ENCODE measurements at regions not wholly inside any gene's neighbourhood (a gene's known extent, or its start where the extent isn't known, plus 50 kb on each side); places are given as distances from the start of the nearest gene placed in this dataset.

- H3K4me3 ChIP-seq (replicated peaks in 1 of 2; ENCODE audit: low read depth in 1 of 2, low read length in 2 of 2), result no peak overlapping the region
- no peak overlapping the region for H3K27ac ChIP-seq (ENCODE audit: low read depth, low read length)
- intact Hi-C loops (cut with micrococcal nuclease), result no loop called here
- H3K4me1 ChIP-seq (ENCODE audit: control insufficient read depth in 1 of 2, insufficient read depth in 2 of 2, low read length in 2 of 2), result no peaks in the 10 kb centered on the region
- H3K79me2 ChIP-seq (ENCODE audit: insufficient read depth, low read length), result no peaks in the 10 kb centered on the region
- H2AFZ ChIP-seq (ENCODE audit: low read depth, low read length, poor library complexity, severe bottlenecking), result no peak overlapping the region
- BruUV-seq (replicated peaks), result no TSS peak
- DNase-seq (ENCODE audit: low read depth, low spot score) (no peak), ATAC-seq (no peak)
- H4K20me1 ChIP-seq (ENCODE audit: insufficient read depth), result no peaks in the 10 kb centered on the region
- ChIA-PET CTCF (no interaction called here), RAD21 (ENCODE audit: low non-redundant PET in 1 of 2, low total read pairs in 2 of 2, uncharacterized antibody in 2 of 2, unreplicated experiment in 2 of 2) (no interaction called here), POLR2A (no interaction called here)
- no peak for TF ChIP-seq EZH2 (IDR thresholded peaks at IDR 0.05)
- TF ChIP-seq ELF1 (IDR thresholded peaks at IDR 0.05; ENCODE audit: borderline replicate concordance, low read depth), result no peak
- no peak for TF ChIP-seq CBX3 (IDR thresholded peaks at IDR 0.05; ENCODE audit: low read depth)
- H3K9me2 ChIP-seq (ENCODE audit: insufficient read depth), result no peaks in the 10 kb centered on the region
- H3K27me3 ChIP-seq (ENCODE audit: insufficient read depth, low read length), result peaks cover 17% of the 10 kb centered on the region
- no peaks in the 10 kb centered on the region for H3K9me3 ChIP-seq (ENCODE audit: control insufficient read depth in 1 of 2, insufficient read depth in 1 of 2, low read depth in 1 of 2, low read length in 2 of 2)
- H3K36me3 ChIP-seq (ENCODE audit: control insufficient read depth in 1 of 2, insufficient read depth in 2 of 2, low read length in 2 of 2), result no peaks in the 10 kb centered on the region
- H3K4me2 ChIP-seq (ENCODE audit: low read length), result no peak overlapping the region
- no peak overlapping the region for H3K9ac ChIP-seq (ENCODE audit: low read length)
These were observed 206.3 kb upstream of the GDNF start for GRCh38 chr5:38046103-38046502.

GRCh38 chr5:38045446-38045845, 205.6 kb upstream of the GDNF start:
- ChIA-PET CTCF (no interaction called here), RAD21 (ENCODE audit: low non-redundant PET in 1 of 2, low total read pairs in 2 of 2, uncharacterized antibody in 2 of 2, unreplicated experiment in 2 of 2) (no interaction called here), POLR2A (no interaction called here)
- ATAC-seq, result no peak
- Histone ChIP-seq H3K27me3 (ENCODE audit: insufficient read depth, low read length) (peaks cover 23% of the 10 kb centered on the region), H3K27ac (ENCODE audit: low read depth, low read length) (no peak overlapping the region), H3K4me3 (replicated peaks in 1 of 2; ENCODE audit: low read depth in 1 of 2, low read length in 2 of 2) (no peak overlapping the region), H3K79me2 (ENCODE audit: insufficient read depth, low read length) (no peaks in the 10 kb centered on the region), H3K36me3 (ENCODE audit: control insufficient read depth in 1 of 2, insufficient read depth in 2 of 2, low read length in 2 of 2) (no peaks in the 10 kb centered on the region), H3K9me3 (ENCODE audit: control insufficient read depth in 1 of 2, insufficient read depth in 1 of 2, low read depth in 1 of 2, low read length in 2 of 2) (no peaks in the 10 kb centered on the region), H3K9ac (ENCODE audit: low read length) (no peak overlapping the region), H3K4me1 (ENCODE audit: control insufficient read depth in 1 of 2, insufficient read depth in 2 of 2, low read length in 2 of 2) (no peaks in the 10 kb centered on the region), H2AFZ (ENCODE audit: low read depth, low read length, poor library complexity, severe bottlenecking) (no peak overlapping the region), H4K20me1 (ENCODE audit: insufficient read depth) (no peaks in the 10 kb centered on the region), H3K4me2 (ENCODE audit: low read length) (no peak overlapping the region), H3K9me2 (ENCODE audit: insufficient read depth) (no peaks in the 10 kb centered on the region)
- no TSS peak for BruUV-seq (replicated peaks)
- no peak for DNase-seq (ENCODE audit: low read depth, low spot score)
- intact Hi-C loops (cut with micrococcal nuclease), result no loop called here
- TF ChIP-seq POLR2A (IDR thresholded peaks at IDR 0.05; ENCODE audit: borderline replicate concordance, extremely low read depth, insufficient read depth, insufficient read length) (no peak), RAD21 (IDR thresholded peaks at IDR 0.05; ENCODE audit: low read depth) (no peak), YY1 (IDR thresholded peaks at IDR 0.05; ENCODE audit: extremely low read depth, insufficient replicate concordance, low read depth, low read length) (no peak), EZH2phosphoT487 (IDR thresholded peaks at IDR 0.05; ENCODE audit: borderline replicate concordance) (no peak), POLR2AphosphoS5 (IDR thresholded peaks at IDR 0.05; ENCODE audit: low read depth, low read length) (no peak), ELF1 (IDR thresholded peaks at IDR 0.05; ENCODE audit: borderline replicate concordance, low read depth) (no peak), EGR1 (IDR thresholded peaks at IDR 0.05; ENCODE audit: low read depth) (no peak), TCF7L2 (IDR thresholded peaks at IDR 0.05; ENCODE audit: borderline replicate concordance, extremely low read depth, insufficient read depth, insufficient read length) (no peak), SP1 (IDR thresholded peaks at IDR 0.05; ENCODE audit: low read depth) (no peak), JUND (IDR thresholded peaks at IDR 0.05) (no peak), CEBPB (IDR thresholded peaks at IDR 0.05; ENCODE audit: low read depth) (no peak), CTCF (IDR thresholded peaks at IDR 0.05 in 2 of 3, conservative IDR thresholded peaks at IDR 0.05 in 1 of 3; ENCODE audit: borderline replicate concordance in 1 of 3, insufficient read depth in 1 of 3, low read depth in 2 of 3, low read length in 2 of 3) (no peak), ZNF274 (IDR thresholded peaks at IDR 0.05; ENCODE audit: low read depth, low read length) (no peak), ZFX (IDR thresholded peaks at IDR 0.05) (no peak), CBX3 (IDR thresholded peaks at IDR 0.05; ENCODE audit: low read depth) (no peak), SIN3A (IDR thresholded peaks at IDR 0.05; ENCODE audit: low read depth) (no peak)
- TF ChIP-seq, protein P1, sequence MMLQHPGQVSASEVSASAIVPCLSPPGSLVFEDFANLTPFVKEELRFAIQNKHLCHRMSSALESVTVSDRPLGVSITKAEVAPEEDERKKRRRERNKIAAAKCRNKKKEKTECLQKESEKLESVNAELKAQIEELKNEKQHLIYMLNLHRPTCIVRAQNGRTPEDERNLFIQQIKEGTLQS (IDR thresholded peaks at IDR 0.05), result no peak
- TF ChIP-seq, protein P2, sequence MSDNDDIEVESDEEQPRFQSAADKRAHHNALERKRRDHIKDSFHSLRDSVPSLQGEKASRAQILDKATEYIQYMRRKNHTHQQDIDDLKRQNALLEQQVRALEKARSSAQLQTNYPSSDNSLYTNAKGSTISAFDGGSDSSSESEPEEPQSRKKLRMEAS (IDR thresholded peaks at IDR 0.05), result no peak
